Panc1 (cell line): ENCODE measurements at regions not wholly inside any gene's neighbourhood (a gene's known extent, or its start where the extent isn't known, plus 50 kb on each side); places are given as distances from the start of the nearest gene placed in this dataset.
"Not testable (repeated sequence)": the region's sequence is repeated elsewhere in the genome, so short reads cannot be mapped to it uniquely, and the experiment has no call there.

Source experiments
- ATAC-seq: fragments of 200-7000 bp; cut with Tn5 transposase; 2 replicates; pipeline ENCODE4 v1.9.1; 2020; ENCODE audit warnings: mild to moderate bottlenecking, moderate library complexity
- BruUV-seq: library from RNA; stranded (reverse); fragments of 400-500 nt; replicated peaks from 2 replicates; lab custom pipeline; 2021; lab: Mats Ljungman, UMichigan
- CTCF ChIA-PET: fragments of 300-600 bp; sonication (Branson Sonifier 250); formaldehyde crosslinking; loops from one replicate; lab custom pipeline; 2022; ENCODE audit warnings: antibody characterized with exemption; lab: Charles Lee
- POLR2A ChIA-PET: fragments of 300-600 bp; sonication (Branson Sonifier 250); formaldehyde crosslinking; loops from one replicate; lab custom pipeline; 2022; ENCODE audit warnings: antibody characterized with exemption; lab: Charles Lee
- DNase-seq: peaks from one replicate; pipeline ENCODE4 v3.0.0-alpha.2; 2010; ENCODE audit warnings: low read depth, low spot score
- H3K27ac ChIP-seq: 2 replicates; pipeline ENCODE4 v1.5.1; 2011; ENCODE audit warnings: mild to moderate bottlenecking, low read length, inconsistent platforms
- H3K27me3 ChIP-seq: fragments of 200-500 bp; sonication (Bioruptor generic); 2 replicates; pipeline ENCODE4 v1.6.0; 2014; ENCODE audit warnings: low read length, inconsistent platforms; ENCODE audit not compliant: control insufficient read depth, insufficient read depth
- H3K36me3 ChIP-seq: fragments of 200-500 bp; sonication (Bioruptor generic); 2 replicates; pipeline ENCODE4 v1.5.1; 2014; ENCODE audit warnings: inconsistent platforms, mild to moderate bottlenecking, low read length, moderate library complexity; ENCODE audit not compliant: control insufficient read depth, insufficient read depth
- H3K4me1 ChIP-seq: 2 replicates; pipeline ENCODE4 v1.5.1; 2011; ENCODE audit warnings: inconsistent platforms, mild to moderate bottlenecking, low read length, moderate library complexity; ENCODE audit not compliant: control insufficient read depth, insufficient read depth
- H3K4me3 ChIP-seq, 2 experiments: 2 replicates each; pipeline ENCODE4 v1.5.1; 2011 to 2012; ENCODE audit warnings: low read depth in 2 of 2, low read length in 2 of 2, mild to moderate bottlenecking in 2 of 2, inconsistent platforms in 1 of 2, moderate library complexity in 1 of 2
- H3K9me3 ChIP-seq: fragments of 200-500 bp; sonication (Bioruptor generic); 2 replicates; pipeline ENCODE4 v1.5.1; 2014; ENCODE audit warnings: low read depth, mild to moderate bottlenecking, inconsistent platforms, low read length, moderate library complexity; ENCODE audit not compliant: control insufficient read depth, insufficient read depth
- CTCF ChIP-seq: fragments of 450-650 bp; IDR thresholded peaks from 2 replicates; pipeline ENCODE4 v1.5.1; 2017; ENCODE audit warnings: mild to moderate bottlenecking
- POLR2AphosphoS5 ChIP-seq: IDR thresholded peaks from 2 replicates; pipeline ENCODE4 v1.6.1; 2012; ENCODE audit warnings: mild to moderate bottlenecking, low read depth, low read length, moderate library complexity
- REST ChIP-seq, 2 experiments: IDR thresholded peaks; 2 replicates each; pipeline ENCODE4 v1.6.1; 2011 to 2012; ENCODE audit warnings: low read depth in 2 of 2, control low read depth in 1 of 2, low read length in 1 of 2, mild to moderate bottlenecking in 1 of 2, moderate library complexity in 1 of 2; ENCODE audit not compliant: insufficient read depth in 1 of 2
- SIN3A ChIP-seq: IDR thresholded peaks from 2 replicates; pipeline ENCODE4 v1.6.1; 2012; ENCODE audit warnings: low read depth, mild to moderate bottlenecking, low read length, moderate library complexity, borderline replicate concordance; ENCODE audit not compliant: insufficient read depth
- TCF7L2 ChIP-seq: IDR thresholded peaks from 2 replicates; pipeline ENCODE4 v1.6.1; 2011; ENCODE audit warnings: mild to moderate bottlenecking, low read depth, low read length, inconsistent platforms
- in situ Hi-C: cut with HindIII; loops from 2 replicates; pipeline ENCODE4 v1.10.0; 2016; ENCODE audit warnings: low sequenced_read_pairs, low pct_unique_long_range_greater_than_20kb
- intact Hi-C: fragments of 100-400 bp; cut with micrococcal nuclease; formaldehyde crosslinking; loops from one replicate; pipeline ENCODE4 v1.10.0; 2022; ENCODE audit not compliant: unreplicated experiment

- POLR2A ChIA-PET: no interaction called here
- H3K27ac ChIP-seq: no peak overlapping the region
- H3K4me3 ChIP-seq: no peak overlapping the region
- DNase-seq: no peak
- no peaks in the 10 kb centered on the region for H3K9me3 ChIP-seq
- ATAC-seq: no peak
- intact Hi-C loops (no loop called here), in situ Hi-C loops (no loop called here)
- no peak for TF ChIP-seq TCF7L2
- TF ChIP-seq REST (IDR thresholded peaks at IDR 0.05; ENCODE audit: insufficient read depth in 1 of 2, low read depth in 2 of 2, low read length in 1 of 2): no peak
- no peak for TF ChIP-seq POLR2AphosphoS5
- no peak for TF ChIP-seq SIN3A
- no peak for TF ChIP-seq CTCF
- no peaks in the 10 kb centered on the region for H3K4me1 ChIP-seq
- H3K27me3 ChIP-seq: no peaks in the 10 kb centered on the region
- CTCF ChIA-PET: no interaction called here
- BruUV-seq: no TSS peak
- H3K36me3 ChIP-seq: no peaks in the 10 kb centered on the region
These were observed 268.3 kb downstream of the VRK1 start for GRCh38 chr14:97065305-97066067.

GRCh38 chr14:97066068-97066899 lies 269.1 kb downstream of the VRK1 start:
- intact Hi-C loops (no loop called here), in situ Hi-C loops (no loop called here)
- POLR2A ChIA-PET: no interaction called here
- Histone ChIP-seq H3K27ac (no peak overlapping the region), H3K4me3 (no peak overlapping the region), H3K9me3 (no peaks in the 10 kb centered on the region), H3K27me3 (no peaks in the 10 kb centered on the region), H3K36me3 (no peaks in the 10 kb centered on the region), H3K4me1 (no peaks in the 10 kb centered on the region)
- TF ChIP-seq SIN3A (no peak), POLR2AphosphoS5 (no peak), TCF7L2 (no peak), CTCF (no peak), REST (IDR thresholded peaks at IDR 0.05; ENCODE audit: insufficient read depth in 1 of 2, low read depth in 2 of 2, low read length in 1 of 2) (no peak)
- DNase-seq (no peak), ATAC-seq (no peak)
- no TSS peak for BruUV-seq
- CTCF ChIA-PET: no interaction called here

- BruUV-seq, CTCF ChIA-PET, H3K4me1 ChIP-seq, intact Hi-C loops, H3K36me3 ChIP-seq, ATAC-seq, H3K9me3 ChIP-seq, POLR2A ChIA-PET, DNase-seq, H3K4me3 ChIP-seq, H3K27me3 ChIP-seq, in situ Hi-C loops, H3K27ac ChIP-seq: not testable (repeated sequence)
These were observed 271.1 kb downstream of the VRK1 start for GRCh38 chr14:97068293-97068692.
